CD4-positive, alpha-beta memory T cell (primary cell): ENCODE measurements at regions not wholly inside any gene's neighbourhood (a gene's known extent, or its start where the extent isn't known, plus 50 kb on each side); places are given as distances from the start of the nearest gene placed in this dataset.

Source experiments
- CTCF ChIA-PET: fragments of 350-600 bp; sonication (Branson Sonifier 250); formaldehyde crosslinking; loops from one replicate; lab custom pipeline; 2021; ENCODE audit warnings: inconsistent platforms; ENCODE audit not compliant: partially characterized antibody; lab: Charles Lee
- POLR2A ChIA-PET: fragments of 350-600 bp; sonication (Branson Sonifier 250); formaldehyde crosslinking; loops from one replicate; lab custom pipeline; 2021; ENCODE audit not compliant: partially characterized antibody; lab: Charles Lee
- DNase-seq, 5 donors: peaks; one replicate each; pipeline versions ENCODE4 v3.0.0 to v3.0.0-alpha.2; 2020 to 2022; ENCODE audit warnings: mixed read lengths in 1 of 5
- H3K27ac ChIP-seq: one replicate; pipeline ENCODE4 v1.7.0; 2013; ENCODE audit warnings: low read depth, low read length
- H3K27me3 ChIP-seq: 2 replicates; pipeline ENCODE4 v1.7.0; 2013; ENCODE audit warnings: mild to moderate bottlenecking, low read length, moderate library complexity; ENCODE audit not compliant: insufficient read depth
- H3K36me3 ChIP-seq: 2 replicates; pipeline ENCODE4 v1.7.0; 2013; ENCODE audit warnings: mild to moderate bottlenecking, low read length, moderate library complexity; ENCODE audit not compliant: insufficient read depth
- H3K4me1 ChIP-seq: 2 replicates; pipeline ENCODE4 v1.7.0; 2013; ENCODE audit warnings: mild to moderate bottlenecking, low read length, moderate library complexity; ENCODE audit not compliant: insufficient read depth
- H3K4me3 ChIP-seq, 2 donors: one replicate each; pipeline ENCODE4 v1.7.0; 2013; ENCODE audit warnings: low read length in 2 of 2, mild to moderate bottlenecking in 1 of 2
- H3K9me3 ChIP-seq, 2 donors: one replicate each; pipeline ENCODE4 v1.7.0; 2013; ENCODE audit warnings: low read length in 2 of 2, control low read depth in 1 of 2; ENCODE audit not compliant: control insufficient read depth in 1 of 2
- H3K27ac Mint-ChIP-seq, 7 donors: one replicate each; pipeline ENCODE4 v1.8.0; 2020 to 2021; ENCODE audit warnings: mixed read lengths in 7 of 7, mild to moderate bottlenecking in 6 of 7, inconsistent platforms in 3 of 7, moderate library complexity in 3 of 7
- H3K27me3 Mint-ChIP-seq, 2 donors: one replicate each; pipeline ENCODE4 v1.8.0; 2020 to 2021; ENCODE audit warnings: mixed read lengths in 2 of 2
- H3K36me3 Mint-ChIP-seq, 2 donors: one replicate each; pipeline ENCODE4 v1.8.0; 2020 to 2021; ENCODE audit warnings: mixed read lengths in 2 of 2, inconsistent platforms in 1 of 2, mild to moderate bottlenecking in 1 of 2
- H3K4me1 Mint-ChIP-seq, 4 donors: one replicate each; pipeline ENCODE4 v1.8.0; 2020 to 2021; ENCODE audit warnings: mixed read lengths in 4 of 4, mild to moderate bottlenecking in 1 of 4
- H3K4me3 Mint-ChIP-seq, 8 donors: one replicate each; pipeline ENCODE4 v1.8.0; 2020 to 2021; ENCODE audit warnings: mixed read lengths in 8 of 8, mild to moderate bottlenecking in 7 of 8, moderate library complexity in 6 of 8, inconsistent platforms in 3 of 8
- H3K9me3 Mint-ChIP-seq, 8 donors: one replicate each; pipeline ENCODE4 v1.8.0; 2020 to 2021; ENCODE audit warnings: mixed read lengths in 8 of 8, mild to moderate bottlenecking in 5 of 8, inconsistent platforms in 3 of 8, moderate library complexity in 1 of 8
- intact Hi-C: fragments of 100-400 bp; cut with micrococcal nuclease; formaldehyde crosslinking; loops from one replicate; pipeline ENCODE4 v1.15.1; 2023

- CTCF ChIA-PET = interaction anchor here (0.8 kb wide), 1 partner anchor 14 kb away, joined by 3 read pairs; no protein-coding TSS in a partner anchor
- Mint-ChIP-seq H3K4me3 (no peak overlapping the region), H3K9me3 (no peaks in the 10 kb centered on the region), H3K27ac (no peak overlapping the region), H3K27me3 (peaks cover 15 to 19% of the 10 kb centered on the region in 2 donors), H3K4me1 (no peaks in the 10 kb centered on the region), H3K36me3 (no peaks in the 10 kb centered on the region)
- H3K36me3 ChIP-seq = no peaks in the 10 kb centered on the region
- H3K27me3 ChIP-seq = no peaks in the 10 kb centered on the region
- H3K4me3 ChIP-seq = no peak overlapping the region
- no peak overlapping the region for H3K27ac ChIP-seq
- H3K9me3 ChIP-seq = no peaks in the 10 kb centered on the region
- POLR2A ChIA-PET = no interaction called here
- DNase-seq = no peak
- intact Hi-C loops = no loop called here
- H3K4me1 ChIP-seq = no peaks in the 10 kb centered on the region
Observed at GRCh38 chr9:71487061-71487460, 281.3 kb downstream of the CEMIP2 start.

DNA sequence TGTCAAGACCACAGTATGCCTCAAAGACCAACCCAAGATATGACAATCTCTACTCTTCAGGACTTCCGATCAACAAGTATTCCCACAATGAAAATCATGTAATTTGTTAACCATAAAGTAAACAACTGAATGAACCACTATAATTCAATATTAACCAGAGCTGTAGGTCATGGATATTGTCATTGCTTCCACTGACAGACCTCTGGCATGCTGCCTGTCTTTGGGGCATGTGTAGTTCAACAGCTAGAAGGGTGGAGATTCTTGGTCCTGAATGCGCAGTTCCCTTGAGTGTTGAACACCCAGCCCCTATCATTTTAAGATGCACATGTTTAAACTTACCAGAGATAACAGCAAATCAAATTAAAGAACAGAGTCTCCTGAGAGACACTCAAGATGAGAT lies 283.0 kb downstream of the CEMIP2 start:
- Histone ChIP-seq H3K27me3 (no peaks in the 10 kb centered on the region), H3K27ac (no peak overlapping the region), H3K9me3 (no peaks in the 10 kb centered on the region), H3K4me1 (no peaks in the 10 kb centered on the region), H3K36me3 (no peaks in the 10 kb centered on the region), H3K4me3 (no peak overlapping the region)
- DNase-seq = no peak
- intact Hi-C loops = no loop called here
- Mint-ChIP-seq H3K9me3 (no peaks in the 10 kb centered on the region), H3K4me3 (no peak overlapping the region), H3K4me1 (no peaks in the 10 kb centered on the region), H3K27ac (no peak overlapping the region), H3K27me3 (peaks cover 10 to 19% of the 10 kb centered on the region in 2 donors), H3K36me3 (no peaks in the 10 kb centered on the region)
- CTCF ChIA-PET = no interaction called here
- POLR2A ChIA-PET = no interaction called here

GRCh38 chr9:71483436-71483835 lies 284.9 kb downstream of the CEMIP2 start:
- no peak for DNase-seq
- H3K4me3 ChIP-seq = no peak overlapping the region
- no peaks in the 10 kb centered on the region for H3K36me3 ChIP-seq
- H3K4me1 ChIP-seq = no peaks in the 10 kb centered on the region
- H3K27ac ChIP-seq = no peak overlapping the region
- POLR2A ChIA-PET = no interaction called here
- H3K27me3 ChIP-seq = no peaks in the 10 kb centered on the region
- Mint-ChIP-seq H3K27ac (no peak overlapping the region), H3K4me1 (no peaks in the 10 kb centered on the region), H3K4me3 (no peak overlapping the region), H3K27me3 (peaks cover 11 to 14% of the 10 kb centered on the region in 2 donors), H3K9me3 (no peaks in the 10 kb centered on the region), H3K36me3 (no peaks in the 10 kb centered on the region)
- CTCF ChIA-PET = no interaction called here
- intact Hi-C loops = no loop called here
- no peaks in the 10 kb centered on the region for H3K9me3 ChIP-seq

DNA sequence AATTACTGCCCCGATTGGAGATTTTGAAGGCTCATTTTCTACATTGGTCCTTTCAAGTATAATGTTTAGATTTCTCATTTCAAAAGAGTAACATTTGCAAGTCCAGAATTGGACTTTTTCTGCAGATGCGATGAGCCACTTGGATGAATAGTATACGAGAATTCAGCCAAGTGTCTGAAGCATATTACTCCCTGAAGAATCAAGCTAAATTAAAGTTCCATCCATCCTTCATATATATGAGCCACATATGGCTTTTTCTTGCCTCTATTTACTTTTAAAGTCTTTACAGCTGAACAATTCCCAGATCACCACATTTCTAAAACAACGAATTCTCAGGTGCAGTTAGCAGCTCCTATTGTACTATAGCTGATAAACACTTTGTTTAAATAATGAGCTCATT lies 288.7 kb downstream of the CEMIP2 start:
- H3K4me1 Mint-ChIP-seq = no peaks in the 10 kb centered on the region
- Histone ChIP-seq H3K36me3 (no peaks in the 10 kb centered on the region), H3K27ac (no peak overlapping the region), H3K4me3 (no peak overlapping the region), H3K27me3 (no peaks in the 10 kb centered on the region), H3K9me3 (no peaks in the 10 kb centered on the region), H3K4me1 (no peaks in the 10 kb centered on the region)
- intact Hi-C loops = no loop called here
- ChIA-PET POLR2A (no interaction called here), CTCF (no interaction called here)
- H3K27ac Mint-ChIP-seq = no peak overlapping the region
- H3K4me3 Mint-ChIP-seq = no peak overlapping the region
- H3K36me3 Mint-ChIP-seq = no peaks in the 10 kb centered on the region
- H3K9me3 Mint-ChIP-seq = peaks cover 0 to 2% (median 0%) of the 10 kb centered on the region in 8 donors
- H3K27me3 Mint-ChIP-seq = peaks cover 4 to 5% of the 10 kb centered on the region in 2 donors
- DNase-seq = no peak

GRCh38 chr9:71472400-71472799 lies 295.9 kb downstream of the CEMIP2 start:
- no peak overlapping the region for H3K27ac Mint-ChIP-seq
- H3K4me1 Mint-ChIP-seq = no peaks in the 10 kb centered on the region
- peaks cover 0 to 13% (median 3%) of the 10 kb centered on the region in 8 donors for H3K9me3 Mint-ChIP-seq
- H3K4me3 Mint-ChIP-seq = no peak overlapping the region
- Histone ChIP-seq H3K4me3 (no peak overlapping the region), H3K9me3 (no peaks in the 10 kb centered on the region), H3K4me1 (no peaks in the 10 kb centered on the region), H3K27me3 (no peaks in the 10 kb centered on the region), H3K27ac (no peak overlapping the region), H3K36me3 (no peaks in the 10 kb centered on the region)
- no peaks in the 10 kb centered on the region for H3K36me3 Mint-ChIP-seq
- H3K27me3 Mint-ChIP-seq = peaks cover 3 to 16% of the 10 kb centered on the region in 2 donors
- CTCF ChIA-PET = no interaction called here
- intact Hi-C loops = loop anchor here (2.0 kb wide), 1 partner anchor 28 kb away; no protein-coding TSS in a partner anchor
- no peak for DNase-seq
- POLR2A ChIA-PET = no interaction called here

DNA sequence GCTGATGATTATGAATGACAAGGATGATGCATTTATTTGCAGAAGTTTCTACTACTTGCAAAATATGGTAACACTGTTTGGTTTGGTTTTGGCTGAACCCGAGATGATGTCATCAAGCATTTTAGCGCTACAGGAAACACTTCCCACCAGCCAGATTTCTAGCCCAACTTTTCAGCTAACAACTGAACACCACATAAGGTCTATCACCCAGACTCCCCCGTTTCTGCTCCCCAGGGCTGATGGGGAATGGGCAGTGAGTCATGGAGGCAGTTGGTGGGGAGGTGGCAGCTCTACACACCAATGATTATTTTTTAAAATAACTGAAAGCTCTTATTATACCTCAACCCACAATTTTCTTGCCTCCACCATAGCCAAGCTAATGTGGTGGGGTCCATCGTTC lies 302.9 kb downstream of the CEMIP2 start:
- no peak overlapping the region for H3K27ac Mint-ChIP-seq
- no peaks in the 10 kb centered on the region for H3K36me3 ChIP-seq
- intact Hi-C loops = no loop called here
- H3K4me1 ChIP-seq = no peaks in the 10 kb centered on the region
- H3K36me3 Mint-ChIP-seq = no peaks in the 10 kb centered on the region
- CTCF ChIA-PET = interaction anchor here (1.1 kb wide), 1 partner anchor 15 kb away, joined by 3 read pairs; no protein-coding TSS in a partner anchor
- peaks cover 0 to 3% of the 10 kb centered on the region in 2 donors for H3K27me3 Mint-ChIP-seq
- H3K4me3 Mint-ChIP-seq = no peak overlapping the region
- POLR2A ChIA-PET = no interaction called here
- no peak overlapping the region for H3K4me3 ChIP-seq
- H3K27ac ChIP-seq = no peak overlapping the region
- H3K4me1 Mint-ChIP-seq = no peaks in the 10 kb centered on the region
- peaks cover 0 to 2% (median 0%) of the 10 kb centered on the region in 8 donors for H3K9me3 Mint-ChIP-seq
- H3K27me3 ChIP-seq = no peaks in the 10 kb centered on the region
- DNase-seq = no peak
- H3K9me3 ChIP-seq = no peaks in the 10 kb centered on the region

DNA sequence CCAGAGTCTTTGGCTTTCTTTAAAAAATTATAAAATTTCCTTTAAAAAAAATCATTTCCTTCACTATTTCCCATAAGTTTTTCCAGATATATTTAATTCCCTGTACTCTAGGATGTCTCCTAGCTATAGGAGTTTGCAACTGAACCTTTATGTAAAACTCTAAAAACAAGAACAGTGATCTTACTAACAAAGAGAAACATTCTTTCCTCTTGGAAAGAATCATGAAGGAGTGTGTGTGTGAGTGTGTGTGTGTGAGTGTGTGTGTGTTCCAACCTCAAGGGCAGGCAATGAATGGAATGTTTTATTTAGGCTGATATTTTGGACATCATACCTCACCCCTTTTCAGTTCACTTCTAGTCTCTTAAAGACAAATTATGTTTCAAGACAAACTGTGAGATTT lies 309.2 kb downstream of the CEMIP2 start:
- Histone ChIP-seq H3K4me1 (no peaks in the 10 kb centered on the region), H3K9me3 (no peaks in the 10 kb centered on the region), H3K4me3 (no peak overlapping the region), H3K27me3 (no peaks in the 10 kb centered on the region), H3K27ac (no peak overlapping the region), H3K36me3 (no peaks in the 10 kb centered on the region)
- peaks cover 0 to 2% (median 0%) of the 10 kb centered on the region in 8 donors for H3K9me3 Mint-ChIP-seq
- H3K27ac Mint-ChIP-seq = no peak overlapping the region
- peaks cover 0 to 3% of the 10 kb centered on the region in 2 donors for H3K27me3 Mint-ChIP-seq
- ChIA-PET POLR2A (no interaction called here), CTCF (no interaction called here)
- no peak overlapping the region for H3K4me3 Mint-ChIP-seq
- intact Hi-C loops = no loop called here
- H3K36me3 Mint-ChIP-seq = no peaks in the 10 kb centered on the region
- no peaks in the 10 kb centered on the region for H3K4me1 Mint-ChIP-seq
- DNase-seq = no peak
